Activated CD8-positive, alpha-beta T cell treated with anti-CD3 and anti-CD28 coated beads, Interleukin-2, amount 10 ng/mL, durations not matched to agents 7 days and 5 days (primary cell): ENCODE measurements at regions not wholly inside any gene's neighbourhood (a gene's known extent, or its start where the extent isn't known, plus 50 kb on each side); places are given as distances from the start of the nearest gene placed in this dataset.
"Not testable (repeated sequence)": the region's sequence is repeated elsewhere in the genome, so short reads cannot be mapped to it uniquely, and the experiment has no call there.

ENCODE experiments used
- ATAC-seq: fragments of 150-1000 bp; cut with Tn5 transposase; one replicate; pipeline ENCODE4 v1.10.0; 2021; ENCODE audit warnings: moderate library complexity
- CTCF ChIA-PET: fragments of 350-600 bp; sonication (Branson Sonifier 250); formaldehyde crosslinking; loops from one replicate; lab custom pipeline; 2021; ENCODE audit warnings: antibody characterized with exemption; lab: Charles Lee
- POLR2A ChIA-PET: fragments of 350-600 bp; sonication (Branson Sonifier 250); formaldehyde crosslinking; loops from one replicate; lab custom pipeline; 2021; ENCODE audit warnings: antibody characterized with exemption; lab: Charles Lee
- DNase-seq: peaks from one replicate; pipeline ENCODE4 v3.0.0-alpha.2; 2020
- H3K27ac Mint-ChIP-seq: one replicate; pipeline ENCODE4 v1.8.0; 2021; ENCODE audit warnings: mild to moderate bottlenecking, mixed read lengths
- H3K27me3 Mint-ChIP-seq: one replicate; pipeline ENCODE4 v1.8.0; 2021; ENCODE audit warnings: low read depth, mixed read lengths
- H3K36me3 Mint-ChIP-seq: one replicate; pipeline ENCODE4 v1.8.0; 2021; ENCODE audit warnings: low read depth, mixed read lengths
- H3K4me1 Mint-ChIP-seq: one replicate; pipeline ENCODE4 v1.8.0; 2021; ENCODE audit warnings: low read depth, mixed read lengths
- H3K4me3 Mint-ChIP-seq: one replicate; pipeline ENCODE4 v1.8.0; 2021; ENCODE audit warnings: mild to moderate bottlenecking, mixed read lengths
- H3K9me3 Mint-ChIP-seq: one replicate; pipeline ENCODE4 v1.8.0; 2022; ENCODE audit warnings: mixed read lengths; ENCODE audit not compliant: insufficient read depth

DNA sequence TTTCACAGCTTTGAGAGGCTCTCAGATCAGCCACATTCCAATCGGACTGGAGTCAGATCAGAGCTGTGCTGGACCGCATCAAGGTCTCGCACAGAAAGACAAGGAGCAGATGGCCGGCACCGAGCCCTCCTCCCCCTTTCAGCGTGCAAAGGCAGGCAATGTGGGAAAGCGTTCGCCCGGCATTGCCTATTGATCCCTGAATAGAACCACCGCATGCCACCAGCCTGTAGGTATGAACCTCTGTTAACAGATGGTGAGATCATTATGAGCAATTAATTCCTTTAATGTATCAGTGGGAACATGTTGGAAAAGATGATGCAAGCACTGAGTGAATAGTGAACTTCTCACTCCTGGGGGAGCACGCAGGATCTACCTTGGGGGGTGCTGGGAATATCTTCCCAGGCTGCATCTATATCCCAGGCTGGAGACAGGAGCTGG is 117.5 kb upstream of the ID4 start:
- Mint-ChIP-seq H3K9me3 (no peaks in the 10 kb centered on the region), H3K36me3 (no peaks in the 10 kb centered on the region), H3K4me1 (no peaks in the 10 kb centered on the region), H3K4me3 (no peak overlapping the region), H3K27me3 (no peaks in the 10 kb centered on the region), H3K27ac (no peak overlapping the region)
- POLR2A ChIA-PET: no interaction called here
- CTCF ChIA-PET: no interaction called here
- ATAC-seq (no peak), DNase-seq (no peak)

GRCh38 chr6:19721766-19722377 is 115.3 kb upstream of the ID4 start:
- no peaks in the 10 kb centered on the region for H3K27me3 Mint-ChIP-seq
- no peaks in the 10 kb centered on the region for H3K4me1 Mint-ChIP-seq
- POLR2A ChIA-PET: no interaction called here
- no peak overlapping the region for H3K4me3 Mint-ChIP-seq
- no peak overlapping the region for H3K27ac Mint-ChIP-seq
- no peak for DNase-seq
- no peaks in the 10 kb centered on the region for H3K36me3 Mint-ChIP-seq
- CTCF ChIA-PET: no interaction called here
- no peak for ATAC-seq
- no peaks in the 10 kb centered on the region for H3K9me3 Mint-ChIP-seq

- no peaks in the 10 kb centered on the region for H3K9me3 Mint-ChIP-seq
- H3K36me3 Mint-ChIP-seq: no peaks in the 10 kb centered on the region
- H3K4me3 Mint-ChIP-seq: no peak overlapping the region
- H3K27ac Mint-ChIP-seq: no peak overlapping the region
- H3K27me3 Mint-ChIP-seq: no peaks in the 10 kb centered on the region
- ChIA-PET POLR2A (no interaction called here), CTCF (no interaction called here)
- ATAC-seq (no peak), DNase-seq (no peak)
- H3K4me1 Mint-ChIP-seq: no peaks in the 10 kb centered on the region
Measured at GRCh38 chr6:19722999-19723398, 114.2 kb upstream of the ID4 start.

DNA sequence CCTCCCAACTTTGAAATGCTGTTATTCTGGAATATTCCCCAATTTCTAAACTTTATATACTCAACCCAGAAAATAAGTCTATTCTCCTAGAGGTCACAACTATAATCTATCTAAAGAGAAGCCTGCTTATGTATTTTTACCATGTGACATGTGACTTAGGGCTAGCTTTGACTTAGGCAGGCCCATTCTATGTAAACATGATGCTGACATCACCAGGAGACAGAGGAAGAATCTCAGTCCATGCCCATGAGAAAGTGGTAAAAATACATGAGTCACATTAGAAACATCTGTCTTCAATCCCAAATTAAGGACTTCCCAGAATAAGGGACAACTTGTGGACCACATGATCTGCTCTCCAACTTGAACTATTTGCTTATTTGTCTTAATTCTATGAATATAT is 113.6 kb upstream of the ID4 start:
- ATAC-seq (no peak), DNase-seq (no peak)
- Mint-ChIP-seq H3K4me3 (no peak overlapping the region), H3K4me1 (no peaks in the 10 kb centered on the region), H3K27ac (no peak overlapping the region), H3K27me3 (no peaks in the 10 kb centered on the region), H3K36me3 (no peaks in the 10 kb centered on the region), H3K9me3 (no peaks in the 10 kb centered on the region)
- ChIA-PET CTCF (no interaction called here), POLR2A (no interaction called here)

GRCh38 chr6:19725436-19725835 is 111.7 kb upstream of the ID4 start:
- H3K27me3 Mint-ChIP-seq, H3K4me1 Mint-ChIP-seq, DNase-seq, CTCF ChIA-PET, H3K9me3 Mint-ChIP-seq, ATAC-seq, H3K36me3 Mint-ChIP-seq, H3K27ac Mint-ChIP-seq, H3K4me3 Mint-ChIP-seq: not testable (repeated sequence)
- POLR2A ChIA-PET: interaction anchor here (0.6 kb wide), 1 partner anchor 998 kb away, joined by 3 read pairs; no protein-coding TSS in a partner anchor

GRCh38 chr6:19731282-19731681 is 105.9 kb upstream of the ID4 start:
- H3K9me3 Mint-ChIP-seq: no peaks in the 10 kb centered on the region
- ATAC-seq (no peak), DNase-seq (no peak)
- ChIA-PET CTCF (no interaction called here), POLR2A (no interaction called here)
- H3K4me3 Mint-ChIP-seq: no peak overlapping the region
- H3K4me1 Mint-ChIP-seq: no peaks in the 10 kb centered on the region
- no peak overlapping the region for H3K27ac Mint-ChIP-seq
- H3K27me3 Mint-ChIP-seq: no peaks in the 10 kb centered on the region
- no peaks in the 10 kb centered on the region for H3K36me3 Mint-ChIP-seq

DNA sequence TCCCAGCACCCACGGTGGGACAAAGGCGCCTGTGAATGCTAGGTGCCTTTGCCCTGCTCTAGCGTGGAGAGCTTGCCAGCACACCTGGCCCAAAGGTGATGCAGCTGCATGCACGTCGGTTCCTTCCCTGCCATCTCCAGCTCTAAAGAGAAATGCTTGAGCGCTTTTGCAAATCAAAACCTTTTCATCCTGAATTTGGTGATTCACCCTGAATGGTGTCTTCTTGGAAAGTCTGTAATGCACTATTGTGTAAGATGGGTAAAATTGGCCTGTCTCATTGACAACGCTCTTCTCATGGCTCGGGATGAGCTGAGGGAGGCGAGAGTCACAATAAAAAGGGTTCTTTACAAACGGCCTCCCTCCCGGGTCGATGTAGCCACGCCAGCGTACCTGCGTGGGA is 103.1 kb upstream of the ID4 start:
- no peaks in the 10 kb centered on the region for H3K36me3 Mint-ChIP-seq
- no peak overlapping the region for H3K4me3 Mint-ChIP-seq
- CTCF ChIA-PET: no interaction called here
- DNase-seq (no peak), ATAC-seq (no peak)
- no peaks in the 10 kb centered on the region for H3K9me3 Mint-ChIP-seq
- no peaks in the 10 kb centered on the region for H3K27me3 Mint-ChIP-seq
- POLR2A ChIA-PET: no interaction called here
- no peak overlapping the region for H3K27ac Mint-ChIP-seq
- no peaks in the 10 kb centered on the region for H3K4me1 Mint-ChIP-seq

DNA sequence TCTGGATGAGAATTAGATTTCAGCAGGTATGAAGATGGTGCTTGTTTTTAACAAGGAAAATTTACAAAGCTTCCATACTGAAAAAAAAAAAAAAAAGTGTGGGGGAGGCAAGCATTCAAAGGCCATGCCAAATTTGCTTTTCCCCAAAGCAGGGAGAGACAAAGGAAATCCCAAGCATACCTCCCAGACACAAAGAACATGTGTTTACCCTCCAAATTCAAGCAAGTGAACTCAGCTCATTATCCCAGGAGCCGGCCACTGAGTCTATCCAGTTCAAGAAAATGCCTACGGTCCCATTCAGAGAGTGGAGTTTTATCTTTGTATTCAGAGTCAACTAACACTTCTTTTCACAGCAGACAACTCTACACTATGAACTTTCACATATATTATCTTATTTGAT is 102.7 kb upstream of the ID4 start:
- POLR2A ChIA-PET: no interaction called here
- no peak overlapping the region for H3K4me3 Mint-ChIP-seq
- H3K27ac Mint-ChIP-seq: no peak overlapping the region
- H3K27me3 Mint-ChIP-seq: no peaks in the 10 kb centered on the region
- CTCF ChIA-PET: no interaction called here
- H3K4me1 Mint-ChIP-seq: no peaks in the 10 kb centered on the region
- DNase-seq (no peak), ATAC-seq (no peak)
- H3K9me3 Mint-ChIP-seq: no peaks in the 10 kb centered on the region
- H3K36me3 Mint-ChIP-seq: no peaks in the 10 kb centered on the region

DNA sequence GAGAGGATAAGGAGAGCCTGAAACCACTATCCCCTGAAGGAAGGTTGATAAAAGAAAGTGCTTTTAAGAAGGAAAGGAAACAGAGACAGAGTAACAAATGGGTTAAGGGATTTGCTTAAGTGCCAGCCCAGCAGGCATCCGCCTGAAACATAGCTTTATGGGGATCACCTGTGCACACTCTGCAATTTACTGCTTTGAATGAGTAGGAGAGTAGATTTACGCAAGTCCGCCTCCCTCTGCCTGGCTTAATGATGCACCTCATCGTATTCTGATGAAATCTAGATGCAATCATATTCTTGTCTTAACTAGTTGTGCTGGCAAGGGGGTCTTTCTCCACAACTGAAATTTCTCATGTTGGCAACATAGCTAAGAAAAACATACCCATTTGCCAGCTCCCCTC is 101.1 kb upstream of the ID4 start:
- ChIA-PET CTCF (no interaction called here), POLR2A (no interaction called here)
- H3K9me3 Mint-ChIP-seq: no peaks in the 10 kb centered on the region
- H3K4me1 Mint-ChIP-seq: no peaks in the 10 kb centered on the region
- no peak overlapping the region for H3K27ac Mint-ChIP-seq
- H3K36me3 Mint-ChIP-seq: no peaks in the 10 kb centered on the region
- no peaks in the 10 kb centered on the region for H3K27me3 Mint-ChIP-seq
- DNase-seq (no peak), ATAC-seq (no peak)
- no peak overlapping the region for H3K4me3 Mint-ChIP-seq

GRCh38 chr6:19738010-19738409 is 99.2 kb upstream of the ID4 start:
- no peak overlapping the region for H3K4me3 Mint-ChIP-seq
- CTCF ChIA-PET: no interaction called here

GRCh38 chr6:19749722-19750121 is 87.4 kb upstream of the ID4 start:
- Mint-ChIP-seq H3K4me1 (no peaks in the 10 kb centered on the region), H3K27me3 (no peaks in the 10 kb centered on the region), H3K27ac (no peak overlapping the region), H3K36me3 (no peaks in the 10 kb centered on the region), H3K9me3 (no peaks in the 10 kb centered on the region), H3K4me3 (no peak overlapping the region)
- no peak for ATAC-seq
- CTCF ChIA-PET: no interaction called here
- POLR2A ChIA-PET: no interaction called here
- no peak for DNase-seq

More at GRCh38 chr6:19738010-19738409, 99.2 kb upstream of the ID4 start:
- no peaks in the 10 kb centered on the region for H3K36me3 Mint-ChIP-seq
- no peak for ATAC-seq
- DNase-seq: no peak
- H3K4me1 Mint-ChIP-seq: no peaks in the 10 kb centered on the region
- H3K27me3 Mint-ChIP-seq: no peaks in the 10 kb centered on the region
- POLR2A ChIA-PET: no interaction called here
- no peak overlapping the region for H3K27ac Mint-ChIP-seq
- no peaks in the 10 kb centered on the region for H3K9me3 Mint-ChIP-seq

DNA sequence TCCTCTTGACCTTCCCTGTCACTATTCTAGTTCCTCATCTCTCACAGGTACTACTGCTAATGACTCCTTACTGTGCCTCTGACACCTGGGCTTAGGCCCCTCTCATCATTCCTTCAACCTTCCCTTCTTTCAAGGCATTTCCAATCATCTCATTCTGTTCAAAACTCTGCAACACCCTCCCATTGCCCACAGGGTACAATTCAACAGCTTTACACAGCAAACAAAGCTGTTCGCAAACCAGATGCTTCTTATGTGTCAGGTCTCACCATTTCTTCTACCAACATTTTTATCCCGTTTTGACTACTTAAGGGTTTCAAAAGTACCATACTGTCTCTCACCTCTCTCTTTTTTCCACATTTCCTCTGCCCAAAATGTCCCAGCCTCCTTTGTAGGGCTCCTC is 84.4 kb upstream of the ID4 start:
- Mint-ChIP-seq H3K4me1 (no peaks in the 10 kb centered on the region), H3K36me3 (no peaks in the 10 kb centered on the region), H3K4me3 (no peak overlapping the region), H3K9me3 (no peaks in the 10 kb centered on the region), H3K27me3 (no peaks in the 10 kb centered on the region), H3K27ac (no peak overlapping the region)
- ATAC-seq (no peak), DNase-seq (no peak)
- ChIA-PET CTCF (no interaction called here), POLR2A (no interaction called here)

GRCh38 chr6:19753826-19754225 is 83.3 kb upstream of the ID4 start:
- DNase-seq (no peak), ATAC-seq (no peak)
- ChIA-PET POLR2A (no interaction called here), CTCF (no interaction called here)
- Mint-ChIP-seq H3K4me1 (no peaks in the 10 kb centered on the region), H3K27ac (no peak overlapping the region), H3K4me3 (no peak overlapping the region), H3K36me3 (no peaks in the 10 kb centered on the region), H3K27me3 (no peaks in the 10 kb centered on the region), H3K9me3 (no peaks in the 10 kb centered on the region)
